SK-MEL-5 (cell line): ENCODE measurements at regions not wholly inside any gene's neighbourhood (a gene's known extent, or its start where the extent isn't known, plus 50 kb on each side); places are given as distances from the start of the nearest gene placed in this dataset.
"Not testable (repeated sequence)": the region's sequence is repeated elsewhere in the genome, so short reads cannot be mapped to it uniquely, and the experiment has no call there.

ENCODE experiments used
- DNase-seq: peaks from one replicate; pipeline ENCODE4 v3.0.0-alpha.2; 2016; ENCODE audit warnings: low read depth, low spot score
- in situ Hi-C: cut with HindIII; loops from 2 replicates; pipeline ENCODE4 v1.10.0; 2016; ENCODE audit warnings: low sequenced_read_pairs, high pct_unique_total_duplicates, low pct_unique_long_range_greater_than_20kb

- in situ Hi-C loops: no loop called here
- DNase-seq: no peak
These were observed 121.4 kb upstream of the NFIA start for GRCh38 chr1:60960891-60961461.

- no peak for DNase-seq
- in situ Hi-C loops: no loop called here
These were observed 122.7 kb upstream of the NFIA start for GRCh38 chr1:60959701-60960100.

- in situ Hi-C loops: no loop called here
- no peak for DNase-seq
These were observed 124.4 kb upstream of the NFIA start for GRCh38 chr1:60958001-60958400.

GRCh38 chr1:60956520-60956919 is 125.8 kb upstream of the NFIA start:
- in situ Hi-C loops: no loop called here
- DNase-seq: no peak

GRCh38 chr1:60952612-60953111 is 129.7 kb upstream of the NFIA start:
- DNase-seq: no peak
- in situ Hi-C loops: no loop called here

- no peak for DNase-seq
- in situ Hi-C loops: no loop called here
These were observed 131.9 kb upstream of the NFIA start for GRCh38 chr1:60950224-60951063.

GRCh38 chr1:60949826-60950197 is 132.5 kb upstream of the NFIA start:
- in situ Hi-C loops: no loop called here
- DNase-seq: no peak

GRCh38 chr1:60949154-60949825 is 133.1 kb upstream of the NFIA start:
- in situ Hi-C loops: no loop called here
- DNase-seq: no peak

- no peak for DNase-seq
- in situ Hi-C loops: no loop called here
These were observed 133.9 kb upstream of the NFIA start for GRCh38 chr1:60948486-60948885.

- no peak for DNase-seq
- in situ Hi-C loops: no loop called here
These were observed 135.0 kb upstream of the NFIA start for GRCh38 chr1:60947367-60947766.

- in situ Hi-C loops: no loop called here
- no peak for DNase-seq
These were observed 139.3 kb upstream of the NFIA start for GRCh38 chr1:60942896-60943638.

- DNase-seq: no peak
- in situ Hi-C loops: no loop called here
These were observed 140.1 kb upstream of the NFIA start for GRCh38 chr1:60942291-60942690.

- in situ Hi-C loops, DNase-seq: not testable (repeated sequence)
These were observed 141.7 kb upstream of the NFIA start for GRCh38 chr1:60940685-60941084.

GRCh38 chr1:60937720-60938119 is 144.6 kb upstream of the NFIA start:
- DNase-seq: no peak
- in situ Hi-C loops: no loop called here

GRCh38 chr1:60936591-60937342 is 145.6 kb upstream of the NFIA start:
- DNase-seq: no peak
- in situ Hi-C loops: no loop called here

GRCh38 chr1:60936163-60936562 is 146.2 kb upstream of the NFIA start:
- in situ Hi-C loops: no loop called here

GRCh38 chr1:60935599-60936110 is 146.7 kb upstream of the NFIA start:
- in situ Hi-C loops: no loop called here
- no peak for DNase-seq

More at GRCh38 chr1:60936163-60936562, 146.2 kb upstream of the NFIA start:
- peak; percentile 4 for DNase-seq
